ENCODE measurements at regions not wholly inside any gene's neighbourhood (a gene's known extent, or its start where the extent isn't known, plus 50 kb on each side); places are given as distances from the start of the nearest gene placed in this dataset.
"Not testable (repeated sequence)": the region's sequence is repeated elsewhere in the genome, so short reads cannot be mapped to it uniquely, and the experiment has no call there.

DNA sequence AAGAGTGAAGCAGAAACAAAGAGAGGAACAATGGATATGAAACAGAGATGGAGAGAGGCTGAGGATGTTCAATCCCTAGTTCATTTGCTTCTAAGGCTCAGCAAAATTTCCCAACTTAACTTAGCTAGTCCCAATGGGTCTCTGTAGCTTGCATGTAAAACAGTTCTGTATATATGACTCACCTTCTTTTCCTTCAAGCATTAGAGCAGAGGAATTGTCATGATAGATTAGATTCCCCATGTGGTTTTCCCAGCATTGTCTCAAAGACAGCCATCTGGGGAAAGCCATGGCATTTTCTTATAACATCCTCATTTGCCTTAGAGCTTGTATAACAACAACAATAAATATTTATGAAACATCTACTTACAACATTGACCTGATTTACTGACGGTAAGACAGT is 93.9 kb upstream of the GATB start:
- intact Hi-C loops (cut with DNase I; ENCODE audit: low total_unique reads): no loop called here
- no peak overlapping the region for H3K4me3 ChIP-seq
- no peak for DNase-seq
- H3K36me3 ChIP-seq: no peaks in the 10 kb centered on the region
- no peaks in the 10 kb centered on the region for H3K27me3 ChIP-seq
- no peaks in the 10 kb centered on the region for H3K9me3 ChIP-seq
- H3K27ac ChIP-seq: no peak overlapping the region
- TF ChIP-seq, protein P1, sequence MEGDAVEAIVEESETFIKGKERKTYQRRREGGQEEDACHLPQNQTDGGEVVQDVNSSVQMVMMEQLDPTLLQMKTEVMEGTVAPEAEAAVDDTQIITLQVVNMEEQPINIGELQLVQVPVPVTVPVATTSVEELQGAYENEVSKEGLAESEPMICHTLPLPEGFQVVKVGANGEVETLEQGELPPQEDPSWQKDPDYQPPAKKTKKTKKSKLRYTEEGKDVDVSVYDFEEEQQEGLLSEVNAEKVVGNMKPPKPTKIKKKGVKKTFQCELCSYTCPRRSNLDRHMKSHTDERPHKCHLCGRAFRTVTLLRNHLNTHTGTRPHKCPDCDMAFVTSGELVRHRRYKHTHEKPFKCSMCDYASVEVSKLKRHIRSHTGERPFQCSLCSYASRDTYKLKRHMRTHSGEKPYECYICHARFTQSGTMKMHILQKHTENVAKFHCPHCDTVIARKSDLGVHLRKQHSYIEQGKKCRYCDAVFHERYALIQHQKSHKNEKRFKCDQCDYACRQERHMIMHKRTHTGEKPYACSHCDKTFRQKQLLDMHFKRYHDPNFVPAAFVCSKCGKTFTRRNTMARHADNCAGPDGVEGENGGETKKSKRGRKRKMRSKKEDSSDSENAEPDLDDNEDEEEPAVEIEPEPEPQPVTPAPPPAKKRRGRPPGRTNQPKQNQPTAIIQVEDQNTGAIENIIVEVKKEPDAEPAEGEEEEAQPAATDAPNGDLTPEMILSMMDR (IDR thresholded peaks at IDR 0.05): no peak
- H3K4me1 ChIP-seq: no peaks in the 10 kb centered on the region

DNA sequence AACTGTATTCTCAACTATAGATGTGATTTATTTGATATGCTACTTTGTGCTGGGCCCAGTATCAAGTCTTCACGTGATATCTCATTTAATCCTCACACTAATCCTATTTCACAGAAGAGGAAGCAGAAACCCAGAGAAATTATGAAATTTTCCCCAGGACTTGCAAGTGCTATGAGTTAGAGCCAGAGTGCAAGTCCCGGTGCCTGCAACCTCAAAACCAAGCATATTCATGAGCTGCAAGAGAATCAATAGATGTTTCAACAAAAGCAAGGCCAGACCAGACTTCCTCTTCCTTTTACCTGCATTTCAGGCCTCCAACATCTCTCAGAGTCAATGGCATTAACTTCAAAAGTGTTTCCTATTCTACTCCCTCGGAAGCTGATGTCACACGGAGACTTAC is 92.2 kb upstream of the GATB start:
- Histone ChIP-seq H3K36me3 (no peaks in the 10 kb centered on the region), H3K27me3 (no peaks in the 10 kb centered on the region), H3K4me3 (no peak overlapping the region), H3K9me3 (no peaks in the 10 kb centered on the region), H3K4me1 (no peaks in the 10 kb centered on the region), H3K27ac (no peak overlapping the region)
- intact Hi-C loops (cut with DNase I; ENCODE audit: low total_unique reads): no loop called here
- TF ChIP-seq POLR2A (IDR thresholded peaks at IDR 0.05): no peak
- TF ChIP-seq, protein P1 (IDR thresholded peaks at IDR 0.05): no peak
- DNase-seq: no peak

DNA sequence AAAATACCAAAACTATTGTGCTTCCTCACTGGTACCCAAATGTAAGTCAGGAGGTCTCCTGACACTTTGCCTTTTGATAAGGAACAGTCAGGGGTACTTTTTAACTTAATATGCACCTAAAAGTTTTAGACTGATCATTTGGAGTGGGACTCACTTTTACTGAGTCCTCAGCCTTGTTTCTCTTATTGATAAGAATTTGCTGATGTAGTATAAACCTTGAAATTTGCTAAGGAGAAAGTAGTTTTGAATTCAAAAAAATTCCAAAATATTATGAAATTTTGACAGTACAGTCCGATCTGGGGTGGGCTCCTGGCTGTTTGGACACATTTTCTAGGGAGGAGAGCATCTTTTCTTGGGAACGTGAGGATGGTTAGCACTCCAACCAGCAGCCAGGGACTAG is 91.4 kb upstream of the GATB start:
- no peak for DNase-seq
- Histone ChIP-seq H3K36me3 (no peaks in the 10 kb centered on the region), H3K4me1 (no peaks in the 10 kb centered on the region), H3K27me3 (no peaks in the 10 kb centered on the region), H3K4me3 (no peak overlapping the region), H3K27ac (no peak overlapping the region), H3K9me3 (no peaks in the 10 kb centered on the region)
- intact Hi-C loops (cut with DNase I; ENCODE audit: low total_unique reads): no loop called here
- TF ChIP-seq, protein P1 (IDR thresholded peaks at IDR 0.05): no peak
- TF ChIP-seq POLR2A (IDR thresholded peaks at IDR 0.05): no peak

DNA sequence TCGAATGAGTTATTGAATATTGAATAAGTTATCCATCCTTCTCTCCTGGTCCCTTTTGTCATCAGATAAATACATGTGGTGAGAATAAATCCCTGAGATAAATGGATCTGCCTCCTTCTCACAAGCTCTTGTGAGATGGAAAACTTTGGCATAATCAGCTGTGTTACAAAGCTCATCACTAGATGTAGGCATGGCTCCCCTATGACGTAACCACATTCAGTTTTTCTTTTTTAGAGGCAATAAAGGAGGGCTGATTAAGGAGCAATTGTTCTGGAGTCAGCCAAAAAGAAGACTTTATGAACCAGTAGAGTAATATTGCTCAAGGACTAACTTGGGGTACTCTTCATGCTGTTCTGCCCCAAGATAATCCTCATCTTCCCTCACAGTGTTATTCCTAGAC is 90.5 kb upstream of the GATB start:
- Histone ChIP-seq H3K9me3 (no peaks in the 10 kb centered on the region), H3K4me3 (no peak overlapping the region), H3K36me3 (no peaks in the 10 kb centered on the region), H3K4me1 (no peaks in the 10 kb centered on the region), H3K27me3 (no peaks in the 10 kb centered on the region), H3K27ac (no peak overlapping the region)
- intact Hi-C loops (cut with DNase I; ENCODE audit: low total_unique reads): no loop called here
- no peak for DNase-seq
- TF ChIP-seq, protein P1 (IDR thresholded peaks at IDR 0.05): no peak
- no peak for TF ChIP-seq POLR2A (IDR thresholded peaks at IDR 0.05)

DNA sequence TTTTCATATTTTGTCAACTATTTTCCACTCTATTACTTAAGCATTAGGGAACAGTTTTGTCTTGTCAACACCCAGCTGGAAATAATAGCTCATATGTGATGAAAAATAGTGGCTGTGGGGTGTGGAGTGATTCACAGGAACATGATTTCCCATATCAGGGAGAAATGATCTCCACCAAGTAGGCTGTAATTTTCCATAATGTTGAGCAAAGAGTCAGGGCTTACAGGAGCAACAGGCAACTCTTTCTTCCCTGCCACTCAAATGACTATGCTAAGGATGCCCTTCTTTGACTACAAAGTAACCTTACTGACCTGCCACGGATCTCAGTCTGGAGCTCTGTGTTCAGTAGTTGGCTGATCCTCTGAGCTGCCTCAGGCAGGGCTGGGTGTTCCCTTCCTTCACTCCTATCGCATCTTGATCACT is 90.0 kb upstream of the GATB start:
- Histone ChIP-seq H3K27ac (no peak overlapping the region), H3K36me3 (no peaks in the 10 kb centered on the region), H3K4me3 (no peak overlapping the region), H3K27me3 (no peaks in the 10 kb centered on the region), H3K4me1 (no peaks in the 10 kb centered on the region), H3K9me3 (no peaks in the 10 kb centered on the region)
- no peak for TF ChIP-seq POLR2A (IDR thresholded peaks at IDR 0.05)
- TF ChIP-seq, protein P1 (IDR thresholded peaks at IDR 0.05): no peak
- intact Hi-C loops (cut with DNase I; ENCODE audit: low total_unique reads): no loop called here
- no peak for DNase-seq

DNA sequence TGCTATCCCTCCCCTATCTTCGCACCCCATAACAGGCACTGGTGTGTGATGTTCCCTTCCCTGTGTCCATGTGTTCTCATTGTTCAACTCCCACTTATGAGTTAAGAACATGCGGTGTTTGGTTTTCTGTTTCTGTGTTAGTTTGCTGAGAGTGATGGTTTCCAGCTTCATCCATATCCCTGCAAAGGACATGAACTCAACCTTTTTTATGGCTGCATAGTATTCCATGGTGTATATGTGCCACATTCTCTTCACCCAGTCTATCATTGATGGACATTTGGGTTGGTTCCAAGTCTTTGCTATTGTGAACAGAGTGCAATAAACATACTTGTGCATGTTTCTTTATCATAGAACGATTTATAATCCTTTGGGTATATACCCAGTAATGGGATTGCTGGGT is 84.7 kb upstream of the GATB start:
- intact Hi-C loops (cut with DNase I; ENCODE audit: low total_unique reads): not testable (repeated sequence)

More for the DNA sequence above, 84.7 kb upstream of the GATB start:
- not testable (repeated sequence) for H3K4me3 ChIP-seq, H3K27me3 ChIP-seq, DNase-seq, H3K9me3 ChIP-seq, H3K4me1 ChIP-seq, H3K27ac ChIP-seq, H3K36me3 ChIP-seq
